OCI-LY7 (cell line): ENCODE measurements at regions not wholly inside any gene's neighbourhood (a gene's known extent, or its start where the extent isn't known, plus 50 kb on each side); places are given as distances from the start of the nearest gene placed in this dataset.
A peak's percentile ranks its signal among the peaks of the same experiment; 100 is the strongest.

Source experiments
- BruUV-seq: library from RNA; stranded (reverse); fragments of 400-500 nt; replicated peaks from 2 replicates; lab custom pipeline; 2021; lab: Mats Ljungman, UMichigan
- CTCF ChIA-PET: fragments of 300-600 bp; sonication (Branson Sonifier 250); formaldehyde crosslinking; loops from one replicate; lab custom pipeline; 2022; ENCODE audit warnings: antibody characterized with exemption; ENCODE audit not compliant: unreplicated experiment; lab: Charles Lee
- POLR2A ChIA-PET: fragments of 300-600 bp; sonication (Branson Sonifier 250); formaldehyde crosslinking; loops from one replicate; lab custom pipeline; 2022; ENCODE audit warnings: antibody characterized with exemption; lab: Charles Lee
- DNase-seq: peaks from one replicate; pipeline ENCODE4 v3.0.0-alpha.2; 2015; ENCODE audit warnings: low spot score
- H2AFZ ChIP-seq: fragments of 200-600 bp; sonication (generic), shearing (Covaris generic); 2 replicates; pipeline ENCODE4 v1.6.1; 2014; ENCODE audit warnings: mild to moderate bottlenecking, antibody characterized with exemption, low read length, moderate library complexity
- H3K27ac ChIP-seq: fragments of 200-600 bp; sonication (generic); 2 replicates; pipeline ENCODE4 v1.5.1; 2014; ENCODE audit warnings: mixed run types, low read depth, mild to moderate bottlenecking, moderate library complexity, low read length, inconsistent platforms; ENCODE audit not compliant: poor library complexity, severe bottlenecking
- H3K36me3 ChIP-seq: fragments of 200-600 bp; sonication (generic); 2 replicates; pipeline ENCODE4 v1.6.1; 2014; ENCODE audit warnings: mild to moderate bottlenecking, antibody characterized with exemption, low read length, moderate library complexity, mixed read lengths; ENCODE audit not compliant: insufficient read depth
- H3K4me1 ChIP-seq: fragments of 200-600 bp; sonication (generic); 2 replicates; pipeline ENCODE4 v1.5.1; 2014; ENCODE audit warnings: mild to moderate bottlenecking, low read length; ENCODE audit not compliant: insufficient read depth, poor library complexity, severe bottlenecking
- H3K4me2 ChIP-seq: fragments of 200-600 bp; sonication (generic); 2 replicates; pipeline ENCODE4 v1.6.1; 2014; ENCODE audit warnings: mild to moderate bottlenecking, low read length
- H3K4me3 ChIP-seq: fragments of 200-600 bp; sonication (generic); 2 replicates; pipeline ENCODE4 v1.5.1; 2014; ENCODE audit warnings: mild to moderate bottlenecking, low read depth, low read length; ENCODE audit not compliant: poor library complexity, severe bottlenecking
- H3K79me2 ChIP-seq: fragments of 200-600 bp; sonication (generic); 2 replicates; pipeline ENCODE4 v1.6.1; 2016; ENCODE audit warnings: low read depth, mild to moderate bottlenecking, low read length, moderate library complexity, mixed read lengths; ENCODE audit not compliant: insufficient read depth
- H3K9me2 ChIP-seq: fragments of 200-600 bp; sonication (generic); 2 replicates; pipeline ENCODE4 v1.6.1; 2016; ENCODE audit warnings: mild to moderate bottlenecking, low read length, mixed read lengths; ENCODE audit not compliant: insufficient read depth
- H3K9me3 ChIP-seq: fragments of 200-600 bp; sonication (generic); 2 replicates; pipeline ENCODE4 v1.6.1; 2014; ENCODE audit warnings: mild to moderate bottlenecking, mixed run types, low read length, mixed read lengths
- H4K20me1 ChIP-seq: fragments of 200-600 bp; sonication (generic); 2 replicates; pipeline ENCODE4 v1.6.1; 2014; ENCODE audit warnings: mild to moderate bottlenecking, antibody characterized with exemption, low read length, moderate library complexity, mixed read lengths; ENCODE audit not compliant: insufficient read depth
- EZH2phosphoT487 ChIP-seq: fragments of 200-600 bp; sonication (generic); IDR thresholded peaks from 2 replicates; pipeline ENCODE4 v1.6.1; 2018; ENCODE audit warnings: low read depth, borderline replicate concordance, mild to moderate bottlenecking, mixed run types, antibody characterized with exemption, low read length, moderate library complexity, mixed read lengths
- intact Hi-C: fragments of 100-400 bp; cut with micrococcal nuclease; formaldehyde crosslinking; loops from one replicate; pipeline ENCODE4 v1.10.0; 2022; ENCODE audit not compliant: unreplicated experiment
- TF ChIP-seq, protein P1 (sequence below): fragments of 200-600 bp; sonication (generic); conservative IDR thresholded peaks from 2 replicates; pipeline ENCODE4 v1.5.1; 2014; ENCODE audit warnings: mild to moderate bottlenecking, antibody characterized with exemption, low read length, moderate library complexity, mixed read lengths

DNA sequence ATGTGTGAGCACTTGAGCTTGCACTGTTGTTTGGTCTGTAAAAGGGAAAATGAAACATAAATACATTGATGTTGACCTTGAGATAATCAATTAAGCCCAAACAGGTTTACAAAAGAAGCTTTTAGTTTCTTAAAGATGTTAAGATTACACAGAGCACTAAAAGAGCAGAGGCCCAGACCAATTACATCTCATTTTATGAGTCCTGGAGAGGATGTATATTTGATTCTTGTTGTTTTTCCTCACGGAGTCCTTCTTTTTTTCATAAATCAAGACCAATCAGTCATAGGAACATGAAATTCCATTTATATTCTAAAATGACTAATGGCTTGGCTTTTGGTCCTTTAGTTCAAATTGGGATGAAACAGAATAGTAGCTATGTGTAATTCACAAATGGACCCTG is 249.7 kb upstream of the NPY start:
- ChIA-PET CTCF (no interaction called here), POLR2A (no interaction called here)
- no peaks in the 10 kb centered on the region for H3K79me2 ChIP-seq
- no peaks in the 10 kb centered on the region for H3K9me2 ChIP-seq
- H3K4me2 ChIP-seq: no peak overlapping the region
- intact Hi-C loops: no loop called here
- TF ChIP-seq, protein P1, sequence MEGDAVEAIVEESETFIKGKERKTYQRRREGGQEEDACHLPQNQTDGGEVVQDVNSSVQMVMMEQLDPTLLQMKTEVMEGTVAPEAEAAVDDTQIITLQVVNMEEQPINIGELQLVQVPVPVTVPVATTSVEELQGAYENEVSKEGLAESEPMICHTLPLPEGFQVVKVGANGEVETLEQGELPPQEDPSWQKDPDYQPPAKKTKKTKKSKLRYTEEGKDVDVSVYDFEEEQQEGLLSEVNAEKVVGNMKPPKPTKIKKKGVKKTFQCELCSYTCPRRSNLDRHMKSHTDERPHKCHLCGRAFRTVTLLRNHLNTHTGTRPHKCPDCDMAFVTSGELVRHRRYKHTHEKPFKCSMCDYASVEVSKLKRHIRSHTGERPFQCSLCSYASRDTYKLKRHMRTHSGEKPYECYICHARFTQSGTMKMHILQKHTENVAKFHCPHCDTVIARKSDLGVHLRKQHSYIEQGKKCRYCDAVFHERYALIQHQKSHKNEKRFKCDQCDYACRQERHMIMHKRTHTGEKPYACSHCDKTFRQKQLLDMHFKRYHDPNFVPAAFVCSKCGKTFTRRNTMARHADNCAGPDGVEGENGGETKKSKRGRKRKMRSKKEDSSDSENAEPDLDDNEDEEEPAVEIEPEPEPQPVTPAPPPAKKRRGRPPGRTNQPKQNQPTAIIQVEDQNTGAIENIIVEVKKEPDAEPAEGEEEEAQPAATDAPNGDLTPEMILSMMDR: no peak
- TF ChIP-seq EZH2phosphoT487: no peak
- no peaks in the 10 kb centered on the region for H3K4me1 ChIP-seq
- no peak overlapping the region for H2AFZ ChIP-seq
- no peak overlapping the region for H3K4me3 ChIP-seq
- H3K27ac ChIP-seq: no peak overlapping the region
- no peaks in the 10 kb centered on the region for H3K36me3 ChIP-seq
- no peak for DNase-seq
- no TSS peak for BruUV-seq
- no peaks in the 10 kb centered on the region for H4K20me1 ChIP-seq
- H3K9me3 ChIP-seq: no peaks in the 10 kb centered on the region

DNA sequence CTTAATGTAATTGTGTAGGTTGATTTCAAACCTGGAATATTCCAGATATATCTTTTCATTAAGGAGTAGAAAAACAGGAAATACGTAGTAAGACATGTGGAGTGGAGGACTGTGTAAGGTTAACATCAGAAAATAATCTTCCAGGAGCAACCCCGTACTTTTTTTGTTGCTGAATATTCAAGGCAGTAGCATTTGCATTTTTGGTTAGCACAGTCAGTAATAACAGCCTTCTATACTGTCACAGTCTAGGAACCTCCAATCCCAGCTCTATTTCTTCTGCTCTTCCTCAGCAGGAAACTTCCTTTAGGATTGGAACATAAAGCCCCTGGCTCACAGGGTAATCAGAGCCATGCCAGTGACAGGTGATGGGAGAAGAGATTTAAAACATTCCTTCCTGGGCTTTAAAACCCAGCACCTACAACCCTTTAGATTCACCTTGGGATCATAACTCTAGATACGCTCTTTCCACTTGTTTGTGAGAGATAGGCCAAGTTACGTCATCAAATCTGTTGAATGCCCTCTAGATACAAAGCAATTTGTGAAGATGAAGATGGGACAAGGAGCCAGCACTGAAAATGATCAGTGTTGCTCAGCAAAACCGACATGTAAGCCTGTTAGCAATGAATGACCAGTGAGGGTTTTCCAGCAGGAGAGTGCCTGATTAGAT is 248.5 kb upstream of the NPY start:
- no TSS peak for BruUV-seq
- CTCF ChIA-PET: no interaction called here

DNA sequence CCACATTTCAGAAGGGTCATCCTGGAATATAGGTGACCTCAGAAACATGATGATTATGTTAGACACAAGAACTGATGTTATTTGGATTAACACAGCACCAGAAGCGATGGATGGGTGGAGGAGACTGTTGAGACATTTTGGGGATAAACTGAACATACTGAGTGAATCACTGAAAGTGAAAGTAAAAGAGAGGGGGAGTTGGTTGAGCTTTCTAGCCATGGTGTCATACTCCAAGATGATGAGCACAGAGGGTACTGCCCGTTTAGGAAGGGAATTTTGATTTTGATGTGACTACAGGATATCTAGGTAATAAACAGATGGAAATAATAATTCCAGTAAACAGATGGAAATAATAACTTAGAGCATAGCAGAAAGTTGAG is 248.0 kb upstream of the NPY start:
- H3K27ac ChIP-seq: no peak overlapping the region
- DNase-seq: no peak
- H3K4me3 ChIP-seq: no peak overlapping the region
- no peaks in the 10 kb centered on the region for H3K9me2 ChIP-seq
- POLR2A ChIA-PET: interaction anchor here (0.8 kb wide), 1 partner anchor 48 kb away, joined by 3 read pairs; no protein-coding TSS in a partner anchor
- H3K4me1 ChIP-seq: no peaks in the 10 kb centered on the region
- TF ChIP-seq, protein P1: no peak
- TF ChIP-seq EZH2phosphoT487: no peak
- H3K79me2 ChIP-seq: no peaks in the 10 kb centered on the region
- peak overlapping the region; percentile 27; the same call in 1 of the 2 replicates for H3K4me2 ChIP-seq
- no peaks in the 10 kb centered on the region for H3K36me3 ChIP-seq
- H4K20me1 ChIP-seq: no peaks in the 10 kb centered on the region
- H2AFZ ChIP-seq: no peak overlapping the region
- no peaks in the 10 kb centered on the region for H3K9me3 ChIP-seq
- no TSS peak for BruUV-seq
- CTCF ChIA-PET: no interaction called here
- intact Hi-C loops: no loop called here

More for the DNA sequence above, 248.5 kb upstream of the NPY start:
- Histone ChIP-seq H3K36me3 (no peaks in the 10 kb centered on the region), H3K9me2 (no peaks in the 10 kb centered on the region), H3K4me2 (no peak overlapping the region), H3K27ac (no peak overlapping the region), H3K79me2 (no peaks in the 10 kb centered on the region), H3K9me3 (no peaks in the 10 kb centered on the region), H2AFZ (no peak overlapping the region), H3K4me3 (no peak overlapping the region), H3K4me1 (no peaks in the 10 kb centered on the region), H4K20me1 (no peaks in the 10 kb centered on the region)
- intact Hi-C loops: no loop called here
- TF ChIP-seq, protein P1: no peak
- no peak for TF ChIP-seq EZH2phosphoT487
- POLR2A ChIA-PET: no interaction called here
- no peak for DNase-seq
